ENCODE measurements at regions not wholly inside any gene's neighbourhood (a gene's known extent, or its start where the extent isn't known, plus 50 kb on each side); places are given as distances from the start of the nearest gene placed in this dataset.
"Not testable (repeated sequence)": the region's sequence is repeated elsewhere in the genome, so short reads cannot be mapped to it uniquely, and the experiment has no call there.

- DNase-seq (ENCODE audit: low spot score): no peak
Measured at GRCh38 chr12:105481392-105482300, 151.2 kb downstream of the C12orf75 start.

GRCh38 chr12:105482951-105483350, 152.5 kb downstream of the C12orf75 start:
- no peak for DNase-seq (ENCODE audit: low spot score)

- no peak for DNase-seq (ENCODE audit: low spot score)
Measured at GRCh38 chr12:105483691-105484090, 153.2 kb downstream of the C12orf75 start.

GRCh38 chr12:105485321-105485910, 154.9 kb downstream of the C12orf75 start:
- no peak for DNase-seq (ENCODE audit: low spot score)

- DNase-seq (ENCODE audit: low spot score): no peak
Measured at GRCh38 chr12:105485921-105486320, 155.4 kb downstream of the C12orf75 start.

- no peak for DNase-seq (ENCODE audit: low spot score)
Measured at GRCh38 chr12:105487963-105488362, 157.5 kb downstream of the C12orf75 start.

- no peak for DNase-seq (ENCODE audit: low spot score)
Measured at GRCh38 chr12:105492591-105493545, 162.4 kb downstream of the C12orf75 start.

- no peak for DNase-seq (ENCODE audit: low spot score)
Measured at GRCh38 chr12:105499205-105499604, 168.7 kb downstream of the C12orf75 start.

- DNase-seq (ENCODE audit: low spot score): not testable (repeated sequence)
Measured at GRCh38 chr12:105500676-105501075, 170.2 kb downstream of the C12orf75 start.

- no peak for DNase-seq (ENCODE audit: low spot score)
Measured at GRCh38 chr12:105502426-105502930, 172.0 kb downstream of the C12orf75 start.

GRCh38 chr12:105503619-105504018, 173.1 kb downstream of the C12orf75 start:
- no peak for DNase-seq (ENCODE audit: low spot score)

GRCh38 chr12:105504286-105504685, 173.8 kb downstream of the C12orf75 start:
- no peak for DNase-seq (ENCODE audit: low spot score)

- no peak for DNase-seq (ENCODE audit: low spot score)
Measured at GRCh38 chr12:105506678-105507310, 176.3 kb downstream of the C12orf75 start.

GRCh38 chr12:105507311-105508038, 177.0 kb downstream of the C12orf75 start:
- no peak for DNase-seq (ENCODE audit: low spot score)

GRCh38 chr12:105508096-105508495, 177.6 kb downstream of the C12orf75 start:
- no peak for DNase-seq (ENCODE audit: low spot score)

GRCh38 chr12:105510526-105510925, 180.0 kb downstream of the C12orf75 start:
- no peak for DNase-seq (ENCODE audit: low spot score)

- not testable (repeated sequence) for DNase-seq (ENCODE audit: low spot score)
Measured at GRCh38 chr12:105512861-105513260, 182.4 kb downstream of the C12orf75 start.

- no peak for DNase-seq (ENCODE audit: low spot score)
Measured at GRCh38 chr12:105522166-105522825, 191.8 kb downstream of the C12orf75 start.

- DNase-seq (ENCODE audit: low spot score): peak; percentile 70
Measured at GRCh38 chr12:105523164-105524057, 192.9 kb downstream of the C12orf75 start.

Data from ureter (tissue), 1 donor.